D341Med (cell line): ENCODE measurements at regions not wholly inside any gene's neighbourhood (a gene's known extent, or its start where the extent isn't known, plus 50 kb on each side); places are given as distances from the start of the nearest gene placed in this dataset.

Source experiments
- DNase-seq: peaks from one replicate; pipeline ENCODE4 v3.0.0; 2012; ENCODE audit warnings: low spot score

DNA sequence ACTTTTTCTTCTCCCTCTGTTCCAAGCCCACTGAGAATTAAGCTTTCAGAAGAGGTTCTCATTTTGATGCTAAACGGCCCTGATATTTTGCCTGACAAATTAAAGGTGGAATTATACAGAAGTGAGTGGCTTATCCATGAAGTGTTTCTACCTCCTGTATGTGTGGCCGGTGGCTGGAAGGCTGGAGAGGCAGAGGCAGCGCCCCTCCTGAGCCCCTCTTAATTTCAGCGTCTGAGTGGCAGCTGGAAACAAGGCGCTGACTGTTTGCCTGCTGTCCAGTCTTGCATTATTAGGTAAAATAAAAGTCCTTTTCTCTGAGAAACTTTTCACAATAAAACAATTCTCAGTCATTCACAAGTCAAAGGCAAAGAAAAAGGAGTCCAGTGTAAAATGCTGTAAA, 685.7 kb downstream of the MCTP2 start:
- DNase-seq, result no peak

DNA sequence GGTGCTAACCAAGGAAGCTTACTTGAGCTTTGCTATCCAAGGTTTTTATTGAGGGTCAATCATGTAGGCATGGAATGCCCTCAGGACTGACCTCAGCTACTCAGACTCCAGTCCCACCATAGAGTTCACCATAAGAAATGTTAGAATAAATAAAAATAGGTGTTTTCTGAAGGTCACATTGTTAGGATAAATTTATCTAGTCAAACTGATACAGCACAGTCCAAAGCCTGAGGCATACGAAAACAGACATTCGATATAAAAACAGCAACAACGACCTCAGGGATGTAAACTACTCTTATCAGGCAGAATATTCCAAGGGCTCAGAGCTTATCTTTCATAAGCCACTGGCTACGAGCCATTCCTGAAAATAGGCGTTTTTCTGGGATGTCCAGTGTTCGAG, 690.6 kb downstream of the MCTP2 start:
- no peak for DNase-seq

DNA sequence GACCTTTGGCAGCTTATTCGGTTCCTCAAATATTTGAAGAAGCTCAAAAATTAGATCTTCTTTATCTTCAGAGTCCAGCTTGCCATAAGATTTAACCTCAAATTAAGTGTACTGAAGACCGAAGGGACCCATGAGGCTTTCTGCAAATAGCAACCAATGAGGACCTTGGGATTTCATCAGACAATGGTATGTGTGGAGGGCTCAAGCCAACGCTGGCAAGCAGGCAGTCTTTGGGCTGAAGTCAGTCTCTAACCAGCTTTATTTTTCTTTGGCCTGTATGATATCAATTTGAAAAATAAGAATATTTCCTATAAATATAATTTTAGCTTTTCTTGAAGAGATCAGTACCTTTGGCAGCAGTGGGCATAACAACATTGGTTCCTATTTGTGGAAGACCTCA, 692.7 kb downstream of the MCTP2 start:
- DNase-seq, result no peak

DNA sequence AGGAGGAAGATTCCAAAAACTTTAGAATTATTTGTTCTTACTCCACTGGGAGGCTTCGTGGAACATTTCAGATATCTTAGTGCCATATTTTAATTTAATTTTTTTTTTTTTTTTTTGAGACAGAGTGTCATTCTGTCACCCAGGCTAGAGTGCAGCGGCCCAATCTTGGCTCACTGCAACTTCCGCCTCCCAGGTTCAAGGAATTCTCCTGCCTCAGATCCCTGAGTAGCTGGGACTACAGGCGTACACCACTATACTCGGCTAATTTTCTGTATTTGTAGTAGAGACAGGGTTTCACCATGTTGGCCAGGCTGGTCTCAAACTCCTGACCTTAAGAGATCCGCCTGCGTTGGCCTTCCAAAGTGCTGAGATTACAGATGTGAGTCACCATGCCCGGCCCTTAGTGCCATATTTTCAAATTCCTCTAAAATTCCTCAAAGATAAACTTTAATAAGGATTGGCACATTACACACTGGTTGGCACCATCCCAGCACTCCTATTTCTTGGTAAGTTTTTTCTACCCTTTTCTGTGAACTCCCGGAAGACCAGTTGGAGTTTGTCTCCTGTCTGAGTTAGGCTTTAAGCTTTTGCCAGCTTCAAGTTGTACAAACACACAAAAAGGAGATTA, 693.7 kb downstream of the MCTP2 start:
- no peak for DNase-seq

DNA sequence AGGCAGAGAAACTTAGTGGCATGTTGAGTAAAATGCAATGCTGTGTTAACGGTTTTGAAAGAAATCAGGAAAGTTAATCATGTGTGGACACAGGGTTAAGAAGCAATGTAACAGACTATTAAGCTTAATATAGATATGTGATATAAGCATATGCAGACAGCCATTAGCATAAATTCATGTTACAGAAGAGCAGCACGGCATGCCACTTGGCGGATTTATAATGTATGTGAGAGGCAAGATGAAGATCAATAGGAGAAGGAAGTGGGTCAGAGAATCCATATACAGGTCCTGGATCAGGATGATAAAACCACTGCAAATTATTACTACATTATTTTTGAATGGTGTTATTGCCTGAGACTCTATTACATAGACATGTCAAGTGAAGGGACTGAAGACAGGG, 694.3 kb downstream of the MCTP2 start:
- no peak for DNase-seq

DNA sequence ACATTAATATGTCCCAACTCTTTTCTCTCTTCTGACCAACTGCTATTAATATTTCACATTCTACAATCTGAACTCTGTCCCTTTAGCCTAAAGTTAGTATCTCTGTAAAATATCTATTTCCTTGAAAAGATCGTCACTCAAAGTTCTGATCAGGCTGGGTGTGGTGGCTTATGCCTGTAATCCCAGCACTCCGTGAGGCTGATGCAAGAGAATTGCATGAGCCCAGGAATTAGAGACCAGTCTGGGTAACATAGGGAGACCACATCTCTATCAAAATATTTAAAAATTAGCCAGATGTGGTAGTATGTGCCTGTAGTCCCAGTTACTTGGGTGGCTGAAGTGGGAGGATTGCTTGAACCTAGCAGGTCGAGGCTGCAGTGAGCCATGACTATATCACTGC, 695.6 kb downstream of the MCTP2 start:
- DNase-seq, result no peak

DNA sequence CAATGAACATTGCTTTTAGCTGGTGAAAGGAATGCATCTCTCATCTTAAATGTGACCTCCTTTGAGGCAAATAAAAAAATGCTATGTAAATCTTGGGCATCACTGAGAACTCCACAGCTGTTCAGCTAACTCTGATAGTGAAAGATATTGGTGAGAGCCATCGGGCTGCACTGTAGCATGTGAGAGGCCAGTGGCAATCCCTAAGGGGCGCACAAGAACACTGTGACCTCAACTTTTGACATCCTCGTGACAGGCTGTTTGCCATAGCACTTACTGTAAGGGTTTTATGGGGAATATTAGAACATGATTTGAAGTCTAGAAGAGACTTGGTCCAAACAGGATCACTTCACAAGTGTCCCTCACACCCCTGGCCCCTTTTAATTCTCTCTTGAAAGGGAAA, 697.9 kb downstream of the MCTP2 start:
- no peak for DNase-seq

DNA sequence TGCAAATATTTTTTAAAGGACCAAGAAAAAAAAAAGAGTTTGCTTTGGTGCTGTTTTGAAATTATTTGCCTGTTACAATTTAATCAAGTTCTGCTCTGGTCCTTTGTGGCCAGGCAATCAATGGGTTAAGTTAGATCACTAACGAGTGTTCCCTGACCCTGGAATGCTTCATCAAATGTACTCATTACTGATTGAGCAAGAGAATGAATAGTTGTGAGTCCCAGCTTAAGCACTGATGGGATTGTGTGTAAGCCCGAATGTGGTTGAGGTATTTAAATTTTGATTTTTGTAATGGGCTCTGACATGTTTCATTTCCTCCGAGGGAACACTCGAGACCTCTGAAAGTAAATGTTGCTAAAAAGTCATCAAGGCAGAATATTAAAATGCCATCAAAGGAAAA, 699.1 kb downstream of the MCTP2 start:
- DNase-seq, result no peak

DNA sequence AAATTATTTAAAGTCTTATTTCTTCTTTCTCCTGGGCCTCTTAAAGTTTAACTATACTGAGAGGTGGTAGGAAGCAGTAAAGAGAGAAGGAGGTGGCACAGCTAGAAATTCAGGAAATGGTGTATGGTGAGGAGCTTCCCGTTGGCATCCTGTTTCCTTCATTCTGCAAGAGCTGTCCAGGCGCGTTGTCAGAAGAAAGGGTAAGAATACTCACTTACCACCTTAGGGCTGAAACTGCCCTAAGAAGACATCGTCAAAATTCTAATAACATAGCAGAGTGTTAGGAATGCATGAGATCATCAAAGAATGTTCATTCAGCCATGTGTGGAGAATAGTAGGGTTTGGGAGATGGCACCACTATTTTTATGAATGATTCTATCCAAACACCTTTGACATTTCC, 699.6 kb downstream of the MCTP2 start:
- no peak for DNase-seq

DNA sequence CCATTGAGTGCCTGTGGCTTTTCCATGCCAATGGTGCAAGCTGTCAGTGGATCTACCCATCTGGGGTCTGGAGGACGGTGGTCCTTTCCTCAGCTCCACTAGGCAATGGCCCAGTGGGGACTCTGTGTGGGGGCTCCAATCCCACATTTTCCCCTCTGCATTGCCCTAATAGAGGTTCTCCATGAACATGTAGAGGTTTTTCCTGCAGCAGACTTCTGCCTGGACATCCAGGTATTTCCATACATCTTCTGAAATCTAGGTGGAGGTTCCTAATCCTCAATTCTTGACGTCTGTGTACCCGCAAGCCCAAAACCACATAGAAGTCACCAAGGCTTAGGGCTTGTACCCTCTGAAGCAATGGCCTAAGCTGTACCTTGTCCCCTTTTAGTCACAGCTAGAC, 703.1 kb downstream of the MCTP2 start:
- DNase-seq, result no peak

DNA sequence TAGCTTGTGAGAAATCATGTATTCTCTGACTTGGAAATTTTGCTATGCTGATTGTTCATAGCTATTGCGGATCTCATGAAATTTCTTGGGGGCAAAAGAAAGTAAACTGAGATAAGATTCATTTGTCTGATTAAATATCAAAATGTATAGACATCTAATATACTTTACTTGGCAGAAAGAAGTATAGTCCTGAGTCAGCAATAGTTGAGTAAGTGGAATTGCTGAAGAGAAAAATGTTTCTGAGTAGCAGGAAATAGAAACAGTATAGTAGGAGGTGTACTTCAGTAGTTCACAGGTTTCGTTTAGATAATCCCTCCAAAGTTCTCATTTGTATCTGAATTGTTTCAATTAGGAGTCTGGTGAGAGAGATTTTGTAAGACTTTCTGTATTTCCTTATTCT, 705.9 kb downstream of the MCTP2 start:
- no peak for DNase-seq

DNA sequence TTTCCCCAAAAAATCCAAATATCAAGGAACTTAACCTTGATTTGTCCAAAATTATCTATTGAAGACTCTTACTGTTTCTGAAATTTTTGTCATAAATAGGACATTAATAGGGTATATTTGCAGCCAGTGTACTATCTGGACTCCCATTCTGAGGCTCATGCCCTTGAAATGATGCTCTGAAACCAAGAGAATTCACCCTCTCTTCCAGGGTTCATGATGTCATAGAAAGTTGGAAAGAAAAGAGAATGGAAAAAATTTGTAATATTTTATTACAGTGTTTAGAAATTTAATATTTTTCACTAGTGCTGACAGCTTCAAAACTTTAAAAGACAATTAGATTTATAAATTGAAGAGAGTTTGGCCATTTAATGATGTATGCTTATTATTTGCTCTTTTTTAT, 712.5 kb downstream of the MCTP2 start:
- no peak for DNase-seq

DNA sequence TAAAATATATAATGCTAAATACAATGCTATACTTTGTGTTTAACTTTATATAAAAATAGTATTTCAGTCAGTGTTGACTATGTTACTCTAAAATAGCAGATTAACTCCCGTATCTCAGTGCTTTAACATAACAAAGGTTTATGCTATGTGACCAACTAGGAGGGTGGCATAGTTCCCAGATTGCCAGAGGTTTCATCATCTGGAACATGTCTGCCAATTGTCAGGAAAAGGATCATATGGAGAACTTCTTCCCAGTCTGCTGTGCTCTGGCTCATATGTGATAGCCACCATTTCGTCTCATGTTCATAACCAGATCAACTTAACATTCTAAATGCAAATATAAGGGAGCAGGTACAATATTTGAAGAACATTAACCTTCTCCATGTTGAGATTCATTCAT, 720.2 kb downstream of the MCTP2 start:
- DNase-seq, result no peak

DNA sequence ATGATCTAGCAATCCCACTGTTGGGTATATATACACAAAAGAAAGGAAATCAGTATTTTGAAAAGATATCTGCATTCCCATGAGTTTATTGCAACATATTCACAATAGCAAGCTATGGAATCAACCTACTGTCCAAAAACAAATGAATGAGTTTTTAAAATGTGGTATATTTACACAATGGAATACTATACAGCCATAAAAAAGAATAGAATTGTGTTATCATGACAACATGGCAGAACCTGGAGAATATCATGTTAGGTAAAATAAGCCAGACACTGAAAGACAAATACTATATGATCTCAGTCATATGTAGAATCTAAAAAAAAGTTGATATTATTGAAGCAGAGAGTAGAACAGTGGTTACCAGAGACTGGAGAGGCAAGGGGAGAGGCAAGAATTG, 732.6 kb downstream of the MCTP2 start:
- no peak for DNase-seq

DNA sequence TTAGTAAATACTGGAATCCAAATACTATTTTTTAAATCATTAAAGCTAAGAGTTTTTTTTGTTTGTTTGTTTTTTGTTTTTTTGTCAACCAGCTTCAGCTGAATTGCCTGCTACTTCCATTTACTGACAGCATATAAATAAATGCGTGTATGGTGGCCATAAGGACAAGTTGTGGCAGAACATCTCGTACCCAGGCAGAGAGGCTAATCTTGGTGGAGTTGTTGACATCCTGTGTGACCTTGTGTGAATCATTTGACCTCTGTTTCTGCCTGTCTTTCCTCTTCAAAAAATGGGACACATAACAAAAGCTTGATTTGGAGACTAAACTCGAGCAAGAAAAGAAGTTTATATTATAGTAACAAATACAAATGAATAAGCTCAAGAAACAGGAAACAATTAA, 734.2 kb downstream of the MCTP2 start:
- no peak for DNase-seq

DNA sequence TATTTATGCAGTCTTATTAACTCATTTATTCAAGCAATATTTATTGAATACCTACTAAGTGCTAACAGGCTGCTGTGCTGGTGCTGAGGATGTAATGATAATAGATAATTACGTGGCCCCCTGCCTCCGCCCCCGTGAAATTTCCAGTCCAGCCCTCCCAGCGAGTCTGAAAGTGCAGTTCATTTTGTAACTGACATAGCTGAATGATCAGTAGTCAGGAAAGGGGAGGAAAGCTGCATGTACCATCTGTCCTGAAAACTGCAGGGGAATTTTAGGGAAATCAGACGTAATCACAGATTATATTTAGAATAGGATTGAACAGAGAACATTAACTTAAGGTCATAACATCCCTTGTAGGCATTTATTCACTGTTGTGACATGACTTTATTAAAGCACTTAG, 736.8 kb downstream of the MCTP2 start:
- DNase-seq, result no peak

DNA sequence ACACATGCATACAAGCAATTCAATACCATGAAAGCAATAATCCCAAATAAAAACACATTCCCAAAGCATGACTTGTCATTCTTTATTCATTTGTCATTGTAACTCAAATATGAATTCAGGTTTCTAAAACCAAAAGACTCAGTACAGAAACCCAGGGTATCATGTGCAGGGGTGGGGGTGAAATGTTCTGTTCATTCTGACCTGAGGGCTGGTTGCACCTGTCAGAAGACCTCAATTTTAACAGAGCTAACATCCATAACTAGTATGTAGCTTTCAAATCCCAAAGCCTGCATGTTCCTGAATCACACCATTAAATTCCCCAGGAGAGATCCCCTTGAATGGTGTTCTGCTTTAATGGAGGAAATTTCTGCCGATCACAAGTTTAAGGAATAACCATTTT, 738.7 kb downstream of the MCTP2 start:
- no peak for DNase-seq

DNA sequence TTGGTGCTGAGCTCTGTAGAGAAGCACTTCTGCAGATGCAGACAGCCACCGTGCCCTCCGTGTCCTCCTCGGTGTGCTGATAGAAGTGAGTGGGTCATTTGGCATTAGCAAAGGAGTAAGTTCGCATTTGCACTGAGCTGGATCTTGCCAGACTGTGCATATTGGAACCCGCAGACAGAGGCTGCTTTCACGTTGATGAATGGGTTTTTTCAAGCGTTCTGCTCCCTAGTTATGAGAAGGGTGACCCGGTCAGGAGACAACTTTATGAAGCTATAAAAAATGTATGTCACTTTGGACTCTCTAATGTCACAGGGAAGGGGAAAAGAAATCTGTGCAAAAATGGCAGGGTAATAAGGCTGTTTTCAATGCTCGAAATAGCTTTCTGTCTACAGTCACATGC, 739.4 kb downstream of the MCTP2 start:
- no peak for DNase-seq

DNA sequence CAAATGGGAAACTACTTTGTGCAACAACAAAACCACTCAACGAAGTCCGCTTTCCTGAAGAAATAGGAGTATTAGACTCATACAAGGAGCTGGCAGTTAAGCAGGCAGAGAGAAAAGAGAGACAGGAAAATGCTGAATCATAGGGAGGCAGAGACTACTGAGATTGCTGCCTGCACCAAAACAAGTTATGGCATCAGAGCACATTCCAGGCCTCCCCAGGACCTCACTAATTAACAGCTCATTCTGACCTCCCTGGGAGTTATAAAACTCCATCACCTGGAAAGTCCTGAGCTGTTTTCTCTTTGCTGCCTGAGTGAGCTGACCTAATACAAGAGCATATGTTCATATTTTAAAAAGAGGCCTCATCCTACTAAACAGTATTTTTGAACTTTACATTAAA, 741.0 kb downstream of the MCTP2 start:
- no peak for DNase-seq

DNA sequence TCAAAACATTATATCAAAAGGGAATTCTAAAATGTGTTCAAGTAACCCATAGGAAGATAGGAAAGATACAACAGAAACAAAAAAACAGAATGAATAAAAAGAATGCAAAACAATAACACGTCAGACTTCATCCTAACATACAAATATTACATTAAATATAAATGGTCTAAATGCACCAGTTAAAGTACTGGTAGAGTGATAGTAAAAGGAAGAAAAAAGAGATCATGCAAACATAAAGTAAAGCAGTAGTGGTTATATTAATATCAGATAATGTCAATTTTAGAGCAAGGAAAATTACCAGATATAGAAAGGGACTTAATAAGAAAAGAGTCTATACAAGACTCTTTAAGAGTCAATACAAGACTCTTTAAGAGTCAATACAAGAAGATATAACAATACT, 755.7 kb downstream of the MCTP2 start:
- DNase-seq, result no peak

DNA sequence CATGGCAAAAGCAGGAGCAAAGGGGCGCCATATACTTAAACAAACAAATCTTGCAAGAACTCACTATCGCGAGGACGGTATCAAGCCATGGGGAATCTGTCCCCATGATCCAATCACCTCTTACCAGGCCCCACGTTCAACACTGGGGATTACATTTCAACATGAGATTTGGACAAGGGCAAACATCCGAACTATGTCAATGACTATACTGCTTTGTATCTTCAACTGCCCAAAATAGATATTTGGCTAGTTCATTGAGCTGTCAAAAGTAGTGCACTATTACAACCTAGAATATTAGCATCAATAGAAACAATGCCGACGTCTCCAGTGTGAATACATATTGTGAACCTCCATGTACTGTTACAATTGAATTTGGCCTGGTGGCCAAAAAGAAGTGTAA, 760.4 kb downstream of the MCTP2 start:
- DNase-seq, result no peak

DNA sequence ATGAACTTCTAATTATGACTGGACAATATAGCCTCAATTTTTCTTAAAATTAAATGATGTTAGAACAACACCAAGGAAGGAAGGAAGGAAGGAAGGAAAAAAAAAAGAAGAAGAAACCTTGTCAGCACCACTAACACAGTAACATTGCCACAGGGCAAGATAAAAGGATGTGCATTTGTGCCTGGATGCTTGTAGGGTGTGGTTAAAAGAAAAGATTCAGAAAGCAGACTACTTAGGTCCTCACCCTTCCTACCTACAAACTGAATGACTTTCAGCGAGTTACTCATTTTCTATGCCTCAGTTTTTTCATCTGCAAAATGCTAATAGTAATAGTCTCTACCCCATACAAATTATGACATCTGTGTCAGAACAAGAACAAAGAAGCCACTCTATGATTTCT, 778.3 kb downstream of the MCTP2 start:
- DNase-seq, result no peak

DNA sequence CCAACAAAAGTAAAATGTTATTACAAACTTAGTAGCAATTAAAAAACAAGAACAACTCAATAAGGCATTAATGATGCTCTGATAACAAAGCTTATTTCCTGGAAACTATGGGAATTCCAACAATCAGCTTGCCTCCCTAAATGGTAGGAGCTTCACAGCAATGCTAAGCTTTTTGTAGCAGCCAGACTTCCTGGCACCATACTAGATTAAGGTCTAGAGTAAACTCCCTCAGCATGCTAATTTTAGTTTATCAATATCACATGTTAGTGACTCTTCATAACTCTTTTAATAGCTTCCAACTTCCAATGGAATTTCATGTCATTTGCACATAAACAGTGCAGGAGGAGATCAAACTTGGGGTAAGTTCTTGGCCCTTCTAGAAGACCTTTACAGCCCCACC, 782.0 kb downstream of the MCTP2 start:
- DNase-seq, result no peak

DNA sequence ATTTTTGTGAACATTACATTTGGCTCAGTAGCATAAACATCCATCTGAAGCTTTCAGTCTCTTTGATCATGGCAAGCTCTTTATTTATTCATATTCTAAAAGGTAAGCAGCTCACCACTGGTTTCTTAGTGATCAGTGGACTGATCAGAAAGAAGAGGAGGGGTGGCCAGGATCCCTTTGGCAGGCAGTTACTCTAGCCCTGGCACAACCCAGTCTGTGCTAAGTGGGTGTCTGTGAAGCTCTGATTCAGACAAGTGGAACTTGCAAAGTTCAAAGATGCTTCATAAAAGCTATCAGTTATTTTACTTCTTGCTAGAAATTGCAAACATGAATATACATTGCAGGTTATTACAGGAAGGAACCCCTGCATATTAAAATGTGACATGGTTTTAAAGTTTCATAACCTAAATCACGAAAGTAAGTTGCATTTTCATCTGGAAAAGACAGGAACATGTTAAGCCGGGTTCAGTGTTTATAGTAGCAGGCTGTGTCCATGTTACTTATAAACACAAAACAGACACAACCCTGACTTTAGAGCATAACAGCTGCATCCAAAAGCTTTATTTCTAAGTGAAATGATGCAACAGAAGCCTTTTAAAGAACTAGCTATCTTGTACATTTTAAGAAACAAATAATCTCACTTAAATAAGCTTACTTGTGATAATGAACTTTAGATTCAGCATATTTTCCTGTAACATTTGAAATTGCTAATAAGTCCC, 785.3 kb downstream of the MCTP2 start:
- DNase-seq, result no peak
